ENCODE measurements at regions not wholly inside any gene's neighbourhood (a gene's known extent, or its start where the extent isn't known, plus 50 kb on each side); places are given as distances from the start of the nearest gene placed in this dataset.

DNA sequence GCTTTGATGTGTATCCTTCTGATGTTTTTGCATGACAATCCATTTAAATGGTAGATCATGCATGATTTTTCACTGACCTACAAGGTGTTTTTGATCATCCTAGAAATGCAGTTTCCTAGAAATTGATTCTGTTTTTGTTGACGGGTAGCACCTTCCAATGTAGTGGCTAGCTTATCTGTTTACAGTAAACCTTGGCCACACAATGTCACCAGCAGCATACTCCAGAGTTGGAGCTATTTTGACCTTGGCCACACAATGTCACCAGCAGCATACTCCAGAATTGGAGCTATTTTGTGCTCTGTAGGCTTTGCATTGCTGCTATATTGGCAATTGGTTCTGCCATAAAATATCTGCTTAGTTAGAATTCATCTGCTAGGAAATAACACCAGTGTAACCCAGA is 74.6 kb upstream of the NAA20 start:
- no peaks in the 10 kb centered on the region for H4K20me1 ChIP-seq (ENCODE audit: control insufficient read depth, extremely low read depth, insufficient read depth, low read length)
- no peaks in the 10 kb centered on the region for H3K36me3 ChIP-seq (ENCODE audit: control insufficient read depth, insufficient read depth, low read length)
- no peaks in the 10 kb centered on the region for H3K9me3 ChIP-seq (ENCODE audit: control insufficient read depth, insufficient read depth, low read depth, low read length)
- no peak overlapping the region for H2AFZ ChIP-seq (ENCODE audit: low read length)
- no peaks in the 10 kb centered on the region for H3K79me2 ChIP-seq (ENCODE audit: control insufficient read depth, insufficient read depth, low read length)
- no peak for TF ChIP-seq EZH2 (IDR thresholded peaks at IDR 0.05; ENCODE audit: low read length, missing control alignments)
- TF ChIP-seq, protein P1, sequence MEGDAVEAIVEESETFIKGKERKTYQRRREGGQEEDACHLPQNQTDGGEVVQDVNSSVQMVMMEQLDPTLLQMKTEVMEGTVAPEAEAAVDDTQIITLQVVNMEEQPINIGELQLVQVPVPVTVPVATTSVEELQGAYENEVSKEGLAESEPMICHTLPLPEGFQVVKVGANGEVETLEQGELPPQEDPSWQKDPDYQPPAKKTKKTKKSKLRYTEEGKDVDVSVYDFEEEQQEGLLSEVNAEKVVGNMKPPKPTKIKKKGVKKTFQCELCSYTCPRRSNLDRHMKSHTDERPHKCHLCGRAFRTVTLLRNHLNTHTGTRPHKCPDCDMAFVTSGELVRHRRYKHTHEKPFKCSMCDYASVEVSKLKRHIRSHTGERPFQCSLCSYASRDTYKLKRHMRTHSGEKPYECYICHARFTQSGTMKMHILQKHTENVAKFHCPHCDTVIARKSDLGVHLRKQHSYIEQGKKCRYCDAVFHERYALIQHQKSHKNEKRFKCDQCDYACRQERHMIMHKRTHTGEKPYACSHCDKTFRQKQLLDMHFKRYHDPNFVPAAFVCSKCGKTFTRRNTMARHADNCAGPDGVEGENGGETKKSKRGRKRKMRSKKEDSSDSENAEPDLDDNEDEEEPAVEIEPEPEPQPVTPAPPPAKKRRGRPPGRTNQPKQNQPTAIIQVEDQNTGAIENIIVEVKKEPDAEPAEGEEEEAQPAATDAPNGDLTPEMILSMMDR (conservative IDR thresholded peaks at IDR 0.05 in 1 of 2, IDR thresholded peaks at IDR 0.05 in 1 of 2; ENCODE audit: low read depth in 1 of 2, low read length in 2 of 2): no peak
- peaks cover 4% of the 10 kb centered on the region for H3K4me1 ChIP-seq (ENCODE audit: control insufficient read depth, extremely low read depth, insufficient read depth, low read length)
- H3K27ac ChIP-seq (ENCODE audit: insufficient read depth, low read length): no peak overlapping the region
- H3K4me3 ChIP-seq (replicated peaks in 1 of 4; ENCODE audit: control extremely low read depth in 1 of 4, insufficient read depth in 1 of 4, low read depth in 3 of 4, low read length in 4 of 4): no peak overlapping the region
- H3K4me2 ChIP-seq (ENCODE audit: extremely low read depth, insufficient read depth, low read length): no peak overlapping the region
- no peak overlapping the region for H3K9ac ChIP-seq (ENCODE audit: insufficient read depth, low read length)
- no peaks in the 10 kb centered on the region for H3K27me3 ChIP-seq (ENCODE audit: control insufficient read depth, insufficient read depth, low read length)
- DNase-seq (ENCODE audit: low read depth in 2 of 2): no peak

DNA sequence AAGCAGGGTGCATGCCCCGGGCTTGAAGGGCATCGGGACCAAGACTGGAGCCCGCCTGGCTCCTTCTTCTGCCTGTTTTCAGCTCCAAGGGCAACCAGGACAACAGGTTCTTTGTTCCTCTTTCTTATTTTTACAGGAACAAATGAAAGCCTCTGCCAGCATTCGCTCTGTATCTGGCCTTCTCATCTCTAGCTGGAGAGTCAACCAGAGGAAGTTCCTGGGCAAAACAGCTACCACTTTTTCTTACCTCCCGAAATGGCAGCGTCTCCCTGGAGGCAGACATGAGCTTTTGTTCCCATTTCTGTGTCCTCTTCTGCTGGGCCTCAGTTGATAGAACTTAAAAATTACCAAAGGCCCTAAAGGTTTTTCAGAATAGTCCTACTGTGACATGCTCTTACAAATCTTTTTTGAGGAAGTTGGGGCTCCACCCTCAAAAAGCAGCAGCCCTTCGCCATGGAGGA is 74.1 kb upstream of the NAA20 start:
- no peak overlapping the region for H2AFZ ChIP-seq (ENCODE audit: low read length)
- no peak overlapping the region for H3K27ac ChIP-seq (ENCODE audit: insufficient read depth, low read length)
- H4K20me1 ChIP-seq (ENCODE audit: control insufficient read depth, extremely low read depth, insufficient read depth, low read length): no peaks in the 10 kb centered on the region
- no peak overlapping the region for H3K9ac ChIP-seq (ENCODE audit: insufficient read depth, low read length)
- H3K9me3 ChIP-seq (ENCODE audit: control insufficient read depth, insufficient read depth, low read depth, low read length): no peaks in the 10 kb centered on the region
- H3K79me2 ChIP-seq (ENCODE audit: control insufficient read depth, insufficient read depth, low read length): no peaks in the 10 kb centered on the region
- H3K27me3 ChIP-seq (ENCODE audit: control insufficient read depth, insufficient read depth, low read length): no peaks in the 10 kb centered on the region
- no peak overlapping the region for H3K4me2 ChIP-seq (ENCODE audit: extremely low read depth, insufficient read depth, low read length)
- no peak for TF ChIP-seq EZH2 (IDR thresholded peaks at IDR 0.05; ENCODE audit: low read length, missing control alignments)
- TF ChIP-seq, protein P1 (conservative IDR thresholded peaks at IDR 0.05 in 1 of 2, IDR thresholded peaks at IDR 0.05 in 1 of 2; ENCODE audit: low read depth in 1 of 2, low read length in 2 of 2): no peak
- H3K4me3 ChIP-seq (replicated peaks in 1 of 4; ENCODE audit: control extremely low read depth in 1 of 4, insufficient read depth in 1 of 4, low read depth in 3 of 4, low read length in 4 of 4): no peak overlapping the region
- no peaks in the 10 kb centered on the region for H3K36me3 ChIP-seq (ENCODE audit: control insufficient read depth, insufficient read depth, low read length)
- DNase-seq (ENCODE audit: low read depth in 2 of 2): no peak
- peaks cover 6% of the 10 kb centered on the region for H3K4me1 ChIP-seq (ENCODE audit: control insufficient read depth, extremely low read depth, insufficient read depth, low read length)

DNA sequence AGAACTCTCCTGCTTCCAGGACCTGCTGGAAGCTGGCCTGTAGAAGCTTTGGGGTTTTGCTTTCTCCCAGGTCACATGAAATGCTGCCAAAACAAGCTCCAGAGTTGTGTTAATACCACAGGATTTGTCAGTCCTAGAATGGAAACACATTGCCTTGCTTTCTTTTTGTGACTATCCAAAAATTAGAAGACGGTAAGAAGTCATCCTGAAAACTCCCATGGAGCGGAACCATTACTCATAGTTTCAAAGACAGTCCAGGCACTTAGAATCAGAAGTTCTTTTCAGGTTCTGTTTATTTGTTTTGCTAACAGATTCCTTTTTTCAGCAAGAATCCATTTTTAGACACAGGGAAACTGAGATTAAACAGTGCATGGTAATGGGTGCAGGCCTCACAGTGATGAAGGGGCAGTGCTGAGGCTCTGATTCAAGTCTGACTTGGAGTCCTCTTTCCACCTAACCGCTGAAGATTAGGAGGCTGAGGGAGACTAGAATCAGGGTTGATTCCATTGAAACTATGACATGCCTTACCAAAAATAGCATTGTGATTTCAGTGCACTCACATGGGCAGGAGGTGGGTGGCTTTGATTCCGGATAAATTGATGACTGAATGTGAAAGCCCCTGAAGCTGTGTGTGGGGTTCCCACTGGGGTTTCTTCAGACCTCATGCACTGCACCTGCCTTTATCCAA is 72.2 kb upstream of the NAA20 start:
- Histone ChIP-seq H3K27me3 (ENCODE audit: control insufficient read depth, insufficient read depth, low read length) (no peaks in the 10 kb centered on the region), H3K27ac (ENCODE audit: insufficient read depth, low read length) (no peak overlapping the region), H3K79me2 (ENCODE audit: control insufficient read depth, insufficient read depth, low read length) (no peaks in the 10 kb centered on the region), H4K20me1 (ENCODE audit: control insufficient read depth, extremely low read depth, insufficient read depth, low read length) (no peaks in the 10 kb centered on the region), H3K9ac (ENCODE audit: insufficient read depth, low read length) (no peak overlapping the region), H3K9me3 (ENCODE audit: control insufficient read depth, insufficient read depth, low read depth, low read length) (no peaks in the 10 kb centered on the region), H3K36me3 (ENCODE audit: control insufficient read depth, insufficient read depth, low read length) (no peaks in the 10 kb centered on the region), H3K4me2 (ENCODE audit: extremely low read depth, insufficient read depth, low read length) (no peak overlapping the region), H3K4me1 (ENCODE audit: control insufficient read depth, extremely low read depth, insufficient read depth, low read length) (peaks cover 6% of the 10 kb centered on the region), H3K4me3 (replicated peaks in 1 of 4; ENCODE audit: control extremely low read depth in 1 of 4, insufficient read depth in 1 of 4, low read depth in 3 of 4, low read length in 4 of 4) (no peak overlapping the region), H2AFZ (ENCODE audit: low read length) (no peak overlapping the region)
- TF ChIP-seq EZH2 (IDR thresholded peaks at IDR 0.05; ENCODE audit: low read length, missing control alignments): no peak
- TF ChIP-seq, protein P1 (conservative IDR thresholded peaks at IDR 0.05 in 1 of 2, IDR thresholded peaks at IDR 0.05 in 1 of 2; ENCODE audit: low read depth in 1 of 2, low read length in 2 of 2): no peak
- DNase-seq (ENCODE audit: low read depth in 2 of 2): peak in 1 of 2 donors; percentile 86
